ENCODE measurements at regions not wholly inside any gene's neighbourhood (a gene's known extent, or its start where the extent isn't known, plus 50 kb on each side); places are given as distances from the start of the nearest gene placed in this dataset.

DNA sequence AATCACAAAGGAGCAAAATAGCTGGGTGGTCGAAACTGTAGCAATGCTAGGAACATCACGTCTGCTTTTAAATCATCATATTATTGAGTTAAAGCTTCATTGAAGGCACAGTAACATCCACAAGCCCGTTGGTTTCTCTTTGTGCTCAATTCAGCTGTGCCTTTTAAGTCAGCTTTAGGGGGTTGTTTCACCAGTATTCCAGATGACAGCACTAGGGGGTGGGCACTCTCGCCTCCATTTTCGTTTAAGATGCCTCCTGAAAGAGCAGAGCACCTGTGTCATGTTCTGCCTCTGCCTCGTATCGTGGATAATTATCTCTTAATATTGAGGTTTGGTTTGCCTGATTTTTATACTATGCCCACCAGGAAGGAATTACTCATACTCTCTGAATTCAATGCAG is 139.8 kb upstream of the PTBP2 start:
- no peak overlapping the region for H3K4me3 ChIP-seq (ENCODE audit: control insufficient read depth in 2 of 3, extremely low read depth in 1 of 3, insufficient read depth in 2 of 3, low read depth in 1 of 3, low read length in 3 of 3)
- DNase-seq (ENCODE audit: low read depth, low spot score) (no peak), FAIRE-seq (no peak)
- no peaks in the 10 kb centered on the region for H4K20me1 ChIP-seq (ENCODE audit: control insufficient read depth, extremely low read depth, insufficient read depth, low read length)
- H3K36me3 ChIP-seq (ENCODE audit: control insufficient read depth in 2 of 2, extremely low read depth in 1 of 2, insufficient read depth in 2 of 2, low read length in 2 of 2): no peaks in the 10 kb centered on the region
- dilution Hi-C loops (cut with MboI; ENCODE audit: extremely low pct_ligation_motif_present, low sequenced_read_pairs): no loop called here
- H3K9ac ChIP-seq (ENCODE audit: control insufficient read depth, extremely low read depth, insufficient read depth, low read length): no peak overlapping the region
- no peaks in the 10 kb centered on the region for H3K27me3 ChIP-seq (ENCODE audit: control insufficient read depth, extremely low read depth, insufficient read depth, low read length)
- H3K27ac ChIP-seq (ENCODE audit: control insufficient read depth, insufficient read depth, low read length): no peak overlapping the region
- no peak overlapping the region for H2AFZ ChIP-seq (ENCODE audit: control insufficient read depth, low read length)
- TF ChIP-seq, protein P1, sequence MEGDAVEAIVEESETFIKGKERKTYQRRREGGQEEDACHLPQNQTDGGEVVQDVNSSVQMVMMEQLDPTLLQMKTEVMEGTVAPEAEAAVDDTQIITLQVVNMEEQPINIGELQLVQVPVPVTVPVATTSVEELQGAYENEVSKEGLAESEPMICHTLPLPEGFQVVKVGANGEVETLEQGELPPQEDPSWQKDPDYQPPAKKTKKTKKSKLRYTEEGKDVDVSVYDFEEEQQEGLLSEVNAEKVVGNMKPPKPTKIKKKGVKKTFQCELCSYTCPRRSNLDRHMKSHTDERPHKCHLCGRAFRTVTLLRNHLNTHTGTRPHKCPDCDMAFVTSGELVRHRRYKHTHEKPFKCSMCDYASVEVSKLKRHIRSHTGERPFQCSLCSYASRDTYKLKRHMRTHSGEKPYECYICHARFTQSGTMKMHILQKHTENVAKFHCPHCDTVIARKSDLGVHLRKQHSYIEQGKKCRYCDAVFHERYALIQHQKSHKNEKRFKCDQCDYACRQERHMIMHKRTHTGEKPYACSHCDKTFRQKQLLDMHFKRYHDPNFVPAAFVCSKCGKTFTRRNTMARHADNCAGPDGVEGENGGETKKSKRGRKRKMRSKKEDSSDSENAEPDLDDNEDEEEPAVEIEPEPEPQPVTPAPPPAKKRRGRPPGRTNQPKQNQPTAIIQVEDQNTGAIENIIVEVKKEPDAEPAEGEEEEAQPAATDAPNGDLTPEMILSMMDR (optimal IDR thresholded peaks at IDR 0.05 in 1 of 3, IDR thresholded peaks at IDR 0.05 in 1 of 3, conservative IDR thresholded peaks at IDR 0.05 in 1 of 3; ENCODE audit: extremely low read depth in 1 of 3, insufficient read depth in 2 of 3, low read length in 3 of 3): no peak
- no peak for TF ChIP-seq EZH2 (IDR thresholded peaks at IDR 0.05; ENCODE audit: low read length)
- H3K79me2 ChIP-seq (ENCODE audit: control insufficient read depth, insufficient read depth, low read length): no peaks in the 10 kb centered on the region
- H3K9me3 ChIP-seq (ENCODE audit: control insufficient read depth, low read depth, low read length): no peaks in the 10 kb centered on the region
- no peaks in the 10 kb centered on the region for H3K4me1 ChIP-seq (ENCODE audit: control insufficient read depth, extremely low read depth, insufficient read depth, low read length)
- H3K9me1 ChIP-seq (ENCODE audit: control insufficient read depth, extremely low read depth, insufficient read depth, low read length): no peaks in the 10 kb centered on the region
- H3K4me2 ChIP-seq (ENCODE audit: control insufficient read depth, extremely low read depth, insufficient read depth, low read depth, low read length): no peak overlapping the region

GRCh38 chr1:96583903-96584302 is 137.7 kb upstream of the PTBP2 start:
- no peak overlapping the region for H3K27ac ChIP-seq (ENCODE audit: control insufficient read depth, insufficient read depth, low read length)
- H3K9me1 ChIP-seq (ENCODE audit: control insufficient read depth, extremely low read depth, insufficient read depth, low read length): no peaks in the 10 kb centered on the region
- no peak overlapping the region for H3K4me3 ChIP-seq (ENCODE audit: control insufficient read depth in 2 of 3, extremely low read depth in 1 of 3, insufficient read depth in 2 of 3, low read depth in 1 of 3, low read length in 3 of 3)
- FAIRE-seq (no peak), DNase-seq (ENCODE audit: low read depth, low spot score) (no peak)
- TF ChIP-seq EZH2 (IDR thresholded peaks at IDR 0.05; ENCODE audit: low read length): no peak
- TF ChIP-seq, protein P1 (optimal IDR thresholded peaks at IDR 0.05 in 1 of 3, IDR thresholded peaks at IDR 0.05 in 1 of 3, conservative IDR thresholded peaks at IDR 0.05 in 1 of 3; ENCODE audit: extremely low read depth in 1 of 3, insufficient read depth in 2 of 3, low read length in 3 of 3): no peak
- dilution Hi-C loops (cut with MboI; ENCODE audit: extremely low pct_ligation_motif_present, low sequenced_read_pairs): no loop called here
- no peak overlapping the region for H2AFZ ChIP-seq (ENCODE audit: control insufficient read depth, low read length)
- no peak overlapping the region for H3K4me2 ChIP-seq (ENCODE audit: control insufficient read depth, extremely low read depth, insufficient read depth, low read depth, low read length)
- H3K27me3 ChIP-seq (ENCODE audit: control insufficient read depth, extremely low read depth, insufficient read depth, low read length): no peaks in the 10 kb centered on the region
- H4K20me1 ChIP-seq (ENCODE audit: control insufficient read depth, extremely low read depth, insufficient read depth, low read length): no peaks in the 10 kb centered on the region
- H3K9me3 ChIP-seq (ENCODE audit: control insufficient read depth, low read depth, low read length): no peaks in the 10 kb centered on the region
- H3K9ac ChIP-seq (ENCODE audit: control insufficient read depth, extremely low read depth, insufficient read depth, low read length): no peak overlapping the region
- no peaks in the 10 kb centered on the region for H3K36me3 ChIP-seq (ENCODE audit: control insufficient read depth in 2 of 2, extremely low read depth in 1 of 2, insufficient read depth in 2 of 2, low read length in 2 of 2)
- H3K4me1 ChIP-seq (ENCODE audit: control insufficient read depth, extremely low read depth, insufficient read depth, low read length): no peaks in the 10 kb centered on the region
- H3K79me2 ChIP-seq (ENCODE audit: control insufficient read depth, insufficient read depth, low read length): no peaks in the 10 kb centered on the region

Measured in keratinocyte (primary cell).